WERI-Rb-1 (cell line): ENCODE measurements at regions not wholly inside any gene's neighbourhood (a gene's known extent, or its start where the extent isn't known, plus 50 kb on each side); places are given as distances from the start of the nearest gene placed in this dataset.
"Not testable (repeated sequence)": the region's sequence is repeated elsewhere in the genome, so short reads cannot be mapped to it uniquely, and the experiment has no call there.

Experiments
- DNase-seq: peaks from one replicate; pipeline ENCODE4 v3.0.0-alpha.2; 2020
- H3K27ac ChIP-seq: fragments of 250-450 bp; sonication (Bioruptor Pico); 2 replicates; pipeline ENCODE4 v1.5.1; 2020; ENCODE audit warnings: mild to moderate bottlenecking, moderate library complexity
- H3K27me3 ChIP-seq: fragments of 250-450 bp; sonication (Bioruptor Pico); 2 replicates; pipeline ENCODE4 v1.5.1; 2021; ENCODE audit warnings: mild to moderate bottlenecking, low read depth, moderate library complexity; ENCODE audit not compliant: insufficient read depth, severe bottlenecking
- H3K36me3 ChIP-seq: fragments of 250-450 bp; sonication (Bioruptor Pico); 2 replicates; pipeline ENCODE4 v1.5.1; 2020; ENCODE audit warnings: mild to moderate bottlenecking, moderate library complexity
- H3K4me3 ChIP-seq: 2 replicates; pipeline ENCODE4 v1.5.1; 2011; ENCODE audit warnings: low read depth, mild to moderate bottlenecking, control low read depth, low read length
- H3K9me3 ChIP-seq: fragments of 250-450 bp; sonication (Bioruptor Pico); 2 replicates; pipeline ENCODE4 v1.5.1; 2021; ENCODE audit warnings: mild to moderate bottlenecking, moderate library complexity; ENCODE audit not compliant: severe bottlenecking
- TF ChIP-seq, protein P1 (sequence below): IDR thresholded peaks from 2 replicates; pipeline ENCODE4 v1.5.1; 2011; ENCODE audit warnings: low read depth, mild to moderate bottlenecking, control low read depth, inconsistent platforms, low read length

GRCh38 chr21:35191754-35192153 is 142.7 kb upstream of the RUNX1 start:
- Histone ChIP-seq H3K27me3 (peaks cover 67% of the 10 kb centered on the region), H3K27ac (no peak overlapping the region), H3K4me3 (no peak overlapping the region), H3K36me3 (no peaks in the 10 kb centered on the region), H3K9me3 (no peaks in the 10 kb centered on the region)
- no peak for DNase-seq
- TF ChIP-seq, protein P1, sequence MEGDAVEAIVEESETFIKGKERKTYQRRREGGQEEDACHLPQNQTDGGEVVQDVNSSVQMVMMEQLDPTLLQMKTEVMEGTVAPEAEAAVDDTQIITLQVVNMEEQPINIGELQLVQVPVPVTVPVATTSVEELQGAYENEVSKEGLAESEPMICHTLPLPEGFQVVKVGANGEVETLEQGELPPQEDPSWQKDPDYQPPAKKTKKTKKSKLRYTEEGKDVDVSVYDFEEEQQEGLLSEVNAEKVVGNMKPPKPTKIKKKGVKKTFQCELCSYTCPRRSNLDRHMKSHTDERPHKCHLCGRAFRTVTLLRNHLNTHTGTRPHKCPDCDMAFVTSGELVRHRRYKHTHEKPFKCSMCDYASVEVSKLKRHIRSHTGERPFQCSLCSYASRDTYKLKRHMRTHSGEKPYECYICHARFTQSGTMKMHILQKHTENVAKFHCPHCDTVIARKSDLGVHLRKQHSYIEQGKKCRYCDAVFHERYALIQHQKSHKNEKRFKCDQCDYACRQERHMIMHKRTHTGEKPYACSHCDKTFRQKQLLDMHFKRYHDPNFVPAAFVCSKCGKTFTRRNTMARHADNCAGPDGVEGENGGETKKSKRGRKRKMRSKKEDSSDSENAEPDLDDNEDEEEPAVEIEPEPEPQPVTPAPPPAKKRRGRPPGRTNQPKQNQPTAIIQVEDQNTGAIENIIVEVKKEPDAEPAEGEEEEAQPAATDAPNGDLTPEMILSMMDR, result no peak

DNA sequence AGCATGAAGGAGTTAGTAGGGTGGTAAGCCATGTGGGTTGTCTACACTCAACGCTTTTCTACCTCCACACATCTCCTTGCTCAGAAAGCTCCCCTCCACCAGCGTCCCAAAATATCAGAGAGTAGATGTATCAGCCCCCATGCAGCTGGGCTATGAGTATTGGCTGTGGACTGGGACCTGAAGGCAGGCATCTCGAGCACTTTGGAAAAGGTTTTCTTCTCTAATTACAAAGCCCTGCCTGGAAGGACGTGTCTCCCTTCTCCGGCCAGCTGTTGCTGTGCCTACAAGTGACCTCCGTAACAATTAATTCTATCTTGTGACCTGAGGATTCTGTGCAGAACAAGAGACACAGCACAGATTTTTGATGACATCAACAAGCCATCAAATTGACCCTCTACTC is 142.0 kb upstream of the RUNX1 start:
- no peaks in the 10 kb centered on the region for H3K36me3 ChIP-seq
- no peak overlapping the region for H3K27ac ChIP-seq
- H3K4me3 ChIP-seq, result no peak overlapping the region
- DNase-seq, result no peak
- H3K9me3 ChIP-seq, result no peaks in the 10 kb centered on the region
- peaks cover 67% of the 10 kb centered on the region for H3K27me3 ChIP-seq
- TF ChIP-seq, protein P1, result no peak

DNA sequence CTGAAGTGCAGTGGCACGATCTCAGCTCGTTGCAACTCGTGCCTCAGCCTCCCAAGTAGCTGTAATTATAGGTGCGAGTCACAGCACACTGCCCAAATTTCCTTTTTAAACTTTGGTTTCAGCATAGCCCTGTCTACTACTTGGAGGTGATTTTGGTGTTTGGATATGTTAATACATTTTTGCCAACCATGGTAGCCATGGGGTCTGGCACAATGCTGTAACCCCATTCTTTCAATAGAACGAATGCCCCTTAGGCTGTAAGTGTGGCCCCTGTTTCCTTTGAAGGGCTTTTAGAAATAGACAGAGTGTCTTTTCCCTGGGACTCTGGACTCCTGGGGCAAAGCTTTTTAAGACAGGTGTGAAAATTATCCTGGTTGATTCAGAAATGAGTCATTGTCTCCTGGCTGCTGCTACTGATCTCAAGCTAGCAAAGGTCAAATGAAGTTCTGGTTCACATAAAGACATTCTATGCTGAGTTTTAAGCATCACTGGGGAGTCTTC is 141.1 kb upstream of the RUNX1 start:
- Histone ChIP-seq H3K4me3 (no peak overlapping the region), H3K9me3 (no peaks in the 10 kb centered on the region), H3K27me3 (peaks cover 67% of the 10 kb centered on the region), H3K27ac (no peak overlapping the region), H3K36me3 (no peaks in the 10 kb centered on the region)
- TF ChIP-seq, protein P1, result no peak
- DNase-seq, result no peak

DNA sequence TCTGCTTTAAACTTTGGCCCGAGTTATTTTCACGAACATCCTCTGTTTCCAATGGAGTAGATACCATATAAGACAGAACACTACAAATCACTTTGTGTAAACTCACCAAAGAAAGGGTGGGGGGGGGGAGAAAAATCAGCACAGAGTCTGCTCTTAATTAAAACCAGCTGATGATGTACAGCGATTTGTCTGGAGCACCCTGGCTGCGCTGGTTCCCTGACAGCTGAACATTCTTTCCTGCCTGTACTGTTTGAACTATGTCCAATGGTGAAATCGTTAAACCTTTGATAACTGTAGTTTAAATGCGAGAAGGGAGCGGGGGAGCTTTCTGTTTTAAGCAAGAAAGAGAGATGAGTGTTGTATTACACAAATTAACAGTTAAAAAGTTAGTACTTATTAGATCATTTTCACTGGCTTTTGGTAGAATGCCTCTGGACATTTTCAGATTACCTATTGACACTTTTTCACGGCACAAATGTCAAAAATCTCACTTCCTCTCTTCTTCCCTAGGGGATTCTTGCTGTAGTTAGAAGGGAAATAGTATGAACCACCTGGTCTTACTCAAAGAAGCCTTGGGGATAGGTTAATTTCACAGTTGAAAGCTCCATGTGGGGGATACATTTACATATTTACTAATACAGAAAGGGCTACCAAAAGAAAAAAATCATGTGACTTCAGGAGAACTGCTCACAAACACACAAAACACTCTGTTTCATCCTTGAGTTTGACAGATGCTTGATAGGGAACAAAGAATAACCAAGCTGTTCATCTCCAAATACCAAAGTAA is 140.2 kb upstream of the RUNX1 start:
- Histone ChIP-seq H3K9me3 (no peaks in the 10 kb centered on the region), H3K4me3 (no peak overlapping the region), H3K27me3 (peaks cover 70% of the 10 kb centered on the region), H3K27ac (no peak overlapping the region), H3K36me3 (no peaks in the 10 kb centered on the region)
- DNase-seq, result no peak
- TF ChIP-seq, protein P1, result no peak

- H3K27me3 ChIP-seq, result peaks cover 89% of the 10 kb centered on the region
- not testable (repeated sequence) for H3K9me3 ChIP-seq, H3K36me3 ChIP-seq, DNase-seq, H3K27ac ChIP-seq, H3K4me3 ChIP-seq
These were observed 134.3 kb upstream of the RUNX1 start for GRCh38 chr21:35183389-35183788.

DNA sequence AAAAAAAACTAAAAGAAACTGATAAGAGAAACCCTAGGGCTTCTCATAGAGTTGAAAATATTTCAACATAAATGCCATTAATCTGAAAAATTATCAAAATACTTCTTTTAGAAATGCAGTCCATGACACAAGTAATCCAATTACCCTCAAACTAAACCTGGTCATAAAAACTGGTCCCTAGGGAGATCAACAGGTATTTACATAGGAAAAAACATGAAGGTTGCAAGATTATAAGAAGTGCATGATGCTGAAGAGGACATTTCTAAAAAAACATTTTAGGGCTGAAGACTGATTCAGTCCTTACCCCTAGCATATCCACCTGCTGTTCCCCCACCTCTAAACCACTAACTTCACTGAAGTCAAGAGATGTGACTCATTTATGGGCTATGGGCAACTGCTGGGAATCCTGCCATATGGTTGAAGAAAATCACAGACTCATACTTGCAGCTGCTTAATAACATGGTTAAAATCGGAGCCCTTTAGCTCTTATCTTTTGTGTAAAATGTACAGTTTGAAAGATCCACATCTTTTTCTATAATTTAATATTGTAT is 131.0 kb upstream of the RUNX1 start:
- no peak for DNase-seq
- TF ChIP-seq, protein P1, result no peak
- Histone ChIP-seq H3K27me3 (peaks cover 88% of the 10 kb centered on the region), H3K9me3 (no peaks in the 10 kb centered on the region), H3K27ac (no peak overlapping the region), H3K4me3 (no peak overlapping the region), H3K36me3 (no peaks in the 10 kb centered on the region)
